C4-2B (cell line): ENCODE measurements at regions not wholly inside any gene's neighbourhood (a gene's known extent, or its start where the extent isn't known, plus 50 kb on each side); places are given as distances from the start of the nearest gene placed in this dataset.

ENCODE experiments used
- ZFX ChIP-seq: fragments of 450-650 bp; IDR thresholded peaks from 2 replicates; pipeline ENCODE4 v1.6.1; 2017
- TF ChIP-seq, protein P1 (sequence below): fragments of 450-650 bp; conservative IDR thresholded peaks from 2 replicates; pipeline ENCODE4 v1.5.1; 2017; ENCODE audit warnings: mild to moderate bottlenecking

DNA sequence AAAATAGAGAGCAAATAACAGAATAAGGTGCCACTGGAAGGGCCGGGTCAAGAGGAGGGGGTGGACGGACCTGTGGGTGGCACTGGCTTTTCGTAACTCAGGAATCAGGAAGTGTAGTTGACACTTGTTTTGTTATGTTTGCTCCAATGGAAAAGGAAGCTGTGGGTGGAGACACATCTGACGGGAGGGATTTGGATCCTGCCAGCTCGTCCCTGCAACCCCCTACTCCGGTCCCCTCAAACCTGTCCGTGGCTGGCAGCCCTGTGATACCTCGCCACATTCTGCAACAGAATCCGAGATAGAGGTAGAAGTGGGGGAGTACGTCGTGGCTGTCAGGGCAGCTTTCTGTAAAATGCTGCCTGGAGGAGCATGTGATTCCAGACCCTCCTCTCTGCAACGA is 104.2 kb upstream of the IER5L start:
- TF ChIP-seq, protein P1, sequence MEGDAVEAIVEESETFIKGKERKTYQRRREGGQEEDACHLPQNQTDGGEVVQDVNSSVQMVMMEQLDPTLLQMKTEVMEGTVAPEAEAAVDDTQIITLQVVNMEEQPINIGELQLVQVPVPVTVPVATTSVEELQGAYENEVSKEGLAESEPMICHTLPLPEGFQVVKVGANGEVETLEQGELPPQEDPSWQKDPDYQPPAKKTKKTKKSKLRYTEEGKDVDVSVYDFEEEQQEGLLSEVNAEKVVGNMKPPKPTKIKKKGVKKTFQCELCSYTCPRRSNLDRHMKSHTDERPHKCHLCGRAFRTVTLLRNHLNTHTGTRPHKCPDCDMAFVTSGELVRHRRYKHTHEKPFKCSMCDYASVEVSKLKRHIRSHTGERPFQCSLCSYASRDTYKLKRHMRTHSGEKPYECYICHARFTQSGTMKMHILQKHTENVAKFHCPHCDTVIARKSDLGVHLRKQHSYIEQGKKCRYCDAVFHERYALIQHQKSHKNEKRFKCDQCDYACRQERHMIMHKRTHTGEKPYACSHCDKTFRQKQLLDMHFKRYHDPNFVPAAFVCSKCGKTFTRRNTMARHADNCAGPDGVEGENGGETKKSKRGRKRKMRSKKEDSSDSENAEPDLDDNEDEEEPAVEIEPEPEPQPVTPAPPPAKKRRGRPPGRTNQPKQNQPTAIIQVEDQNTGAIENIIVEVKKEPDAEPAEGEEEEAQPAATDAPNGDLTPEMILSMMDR = no peak
- no peak for TF ChIP-seq ZFX
